Endodermal cell (in vitro differentiated cells): ENCODE measurements at regions not wholly inside any gene's neighbourhood (a gene's known extent, or its start where the extent isn't known, plus 50 kb on each side); places are given as distances from the start of the nearest gene placed in this dataset.

Source experiments
- DNase-seq: peaks from one replicate; pipeline ENCODE4 v3.0.0-alpha.2; 2017
- H3K27ac ChIP-seq: 2 replicates; pipeline ENCODE4 v1.5.1; 2013; ENCODE audit warnings: mild to moderate bottlenecking, low read depth, low read length, moderate library complexity
- H3K27me3 ChIP-seq: 2 replicates; pipeline ENCODE4 v1.6.1; 2013; ENCODE audit warnings: mild to moderate bottlenecking, low read length, moderate library complexity; ENCODE audit not compliant: insufficient read depth, control insufficient read depth, poor library complexity, severe bottlenecking
- H3K36me3 ChIP-seq: 2 replicates; pipeline ENCODE4 v1.7.0; 2013; ENCODE audit warnings: mild to moderate bottlenecking, low read length, moderate library complexity; ENCODE audit not compliant: control insufficient read depth, insufficient read depth
- H3K4me1 ChIP-seq: one replicate; pipeline ENCODE4 v1.7.0; 2013; ENCODE audit warnings: low read length; ENCODE audit not compliant: control insufficient read depth, insufficient read depth
- H3K4me3 ChIP-seq: 2 replicates; pipeline ENCODE4 v1.5.1; 2013; ENCODE audit warnings: mild to moderate bottlenecking, low read length, moderate library complexity
- H3K9ac ChIP-seq: 2 replicates; pipeline ENCODE4 v1.6.1; 2013; ENCODE audit warnings: mild to moderate bottlenecking, low read length, moderate library complexity; ENCODE audit not compliant: poor library complexity, severe bottlenecking; ENCODE audit errors: extremely low read depth
- H3K9me3 ChIP-seq: 2 replicates; pipeline ENCODE4 v1.6.1; 2013; ENCODE audit warnings: mild to moderate bottlenecking, low read length, moderate library complexity; ENCODE audit not compliant: control insufficient read depth
- H3K27ac Mint-ChIP-seq: 2 replicates; pipeline ENCODE4 v1.8.0; 2020; ENCODE audit warnings: mixed read lengths
- H3K27me3 Mint-ChIP-seq: 2 replicates; pipeline ENCODE4 v1.8.0; 2021; ENCODE audit warnings: mild to moderate bottlenecking, mixed read lengths; ENCODE audit not compliant: insufficient read depth
- H3K36me3 Mint-ChIP-seq: 2 replicates; pipeline ENCODE4 v1.8.0; 2020; ENCODE audit warnings: low read depth, mixed read lengths
- H3K4me1 Mint-ChIP-seq: 2 replicates; pipeline ENCODE4 v1.8.0; 2020; ENCODE audit warnings: mixed read lengths
- H3K4me3 Mint-ChIP-seq: 2 replicates; pipeline ENCODE4 v1.8.0; 2020; ENCODE audit warnings: mild to moderate bottlenecking, moderate library complexity, mixed read lengths
- H3K9me3 Mint-ChIP-seq: 2 replicates; pipeline ENCODE4 v1.8.0; 2020; ENCODE audit warnings: mild to moderate bottlenecking, mixed read lengths
- WGBS, 2 experiments: methylation state at CpG; one replicate each; pipeline versions ENCODE4 v1.1.5 to v1.1.7; 2013; ENCODE audit warnings: missing lambda C conversion rate in 2 of 2, mixed read lengths in 1 of 2; ENCODE audit not compliant: insufficient coverage in 1 of 2, insufficient read length in 1 of 2; 5-methylcytosine and 5-hydroxymethylcytosine counted together
- TF ChIP-seq, protein P1 (sequence below): fragments of 200-600 bp; sonication (generic); conservative IDR thresholded peaks from 2 replicates; pipeline ENCODE4 v1.5.0; 2021; ENCODE audit warnings: antibody characterized with exemption, mild to moderate bottlenecking

DNA sequence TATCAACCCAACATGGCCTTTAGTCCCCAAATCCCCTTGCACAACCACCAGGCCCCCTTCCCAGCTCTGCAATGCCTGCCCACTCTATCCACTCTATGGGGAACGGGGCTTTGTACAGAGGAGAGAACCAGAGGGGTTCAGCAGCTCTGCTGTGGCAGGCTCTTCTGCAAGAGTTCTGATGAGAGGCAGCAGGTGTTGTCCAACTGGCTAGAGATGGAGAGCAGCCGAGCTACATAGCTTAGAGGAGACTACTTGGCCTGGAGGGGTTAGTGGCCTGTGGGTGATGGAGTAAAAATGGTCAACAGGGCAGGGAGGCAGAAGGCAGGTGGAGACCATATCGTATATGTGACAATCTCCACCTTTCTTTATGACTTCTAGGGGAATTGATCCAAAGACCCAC lies 103.0 kb downstream of the QPCT start:
- DNase-seq = no peak
- Histone ChIP-seq H3K4me1 (peaks cover 4% of the 10 kb centered on the region), H3K4me3 (no peak overlapping the region), H3K27me3 (no peaks in the 10 kb centered on the region), H3K36me3 (no peaks in the 10 kb centered on the region), H3K9me3 (peaks cover under 1% of the 10 kb centered on the region), H3K27ac (no peak overlapping the region), H3K9ac (no peak overlapping the region)
- no peak overlapping the region for H3K27ac Mint-ChIP-seq
- H3K36me3 Mint-ChIP-seq = no peaks in the 10 kb centered on the region
- 91 to 100% methylated on average over 2 to 3 of the region's 3 CpGs for WGBS, 2 experiments
- H3K9me3 Mint-ChIP-seq = peaks cover under 1% of the 10 kb centered on the region
- peaks cover 23% of the 10 kb centered on the region for H3K4me1 Mint-ChIP-seq
- no peaks in the 10 kb centered on the region for H3K27me3 Mint-ChIP-seq
- TF ChIP-seq, protein P1, sequence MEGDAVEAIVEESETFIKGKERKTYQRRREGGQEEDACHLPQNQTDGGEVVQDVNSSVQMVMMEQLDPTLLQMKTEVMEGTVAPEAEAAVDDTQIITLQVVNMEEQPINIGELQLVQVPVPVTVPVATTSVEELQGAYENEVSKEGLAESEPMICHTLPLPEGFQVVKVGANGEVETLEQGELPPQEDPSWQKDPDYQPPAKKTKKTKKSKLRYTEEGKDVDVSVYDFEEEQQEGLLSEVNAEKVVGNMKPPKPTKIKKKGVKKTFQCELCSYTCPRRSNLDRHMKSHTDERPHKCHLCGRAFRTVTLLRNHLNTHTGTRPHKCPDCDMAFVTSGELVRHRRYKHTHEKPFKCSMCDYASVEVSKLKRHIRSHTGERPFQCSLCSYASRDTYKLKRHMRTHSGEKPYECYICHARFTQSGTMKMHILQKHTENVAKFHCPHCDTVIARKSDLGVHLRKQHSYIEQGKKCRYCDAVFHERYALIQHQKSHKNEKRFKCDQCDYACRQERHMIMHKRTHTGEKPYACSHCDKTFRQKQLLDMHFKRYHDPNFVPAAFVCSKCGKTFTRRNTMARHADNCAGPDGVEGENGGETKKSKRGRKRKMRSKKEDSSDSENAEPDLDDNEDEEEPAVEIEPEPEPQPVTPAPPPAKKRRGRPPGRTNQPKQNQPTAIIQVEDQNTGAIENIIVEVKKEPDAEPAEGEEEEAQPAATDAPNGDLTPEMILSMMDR = no peak
- no peak overlapping the region for H3K4me3 Mint-ChIP-seq

DNA sequence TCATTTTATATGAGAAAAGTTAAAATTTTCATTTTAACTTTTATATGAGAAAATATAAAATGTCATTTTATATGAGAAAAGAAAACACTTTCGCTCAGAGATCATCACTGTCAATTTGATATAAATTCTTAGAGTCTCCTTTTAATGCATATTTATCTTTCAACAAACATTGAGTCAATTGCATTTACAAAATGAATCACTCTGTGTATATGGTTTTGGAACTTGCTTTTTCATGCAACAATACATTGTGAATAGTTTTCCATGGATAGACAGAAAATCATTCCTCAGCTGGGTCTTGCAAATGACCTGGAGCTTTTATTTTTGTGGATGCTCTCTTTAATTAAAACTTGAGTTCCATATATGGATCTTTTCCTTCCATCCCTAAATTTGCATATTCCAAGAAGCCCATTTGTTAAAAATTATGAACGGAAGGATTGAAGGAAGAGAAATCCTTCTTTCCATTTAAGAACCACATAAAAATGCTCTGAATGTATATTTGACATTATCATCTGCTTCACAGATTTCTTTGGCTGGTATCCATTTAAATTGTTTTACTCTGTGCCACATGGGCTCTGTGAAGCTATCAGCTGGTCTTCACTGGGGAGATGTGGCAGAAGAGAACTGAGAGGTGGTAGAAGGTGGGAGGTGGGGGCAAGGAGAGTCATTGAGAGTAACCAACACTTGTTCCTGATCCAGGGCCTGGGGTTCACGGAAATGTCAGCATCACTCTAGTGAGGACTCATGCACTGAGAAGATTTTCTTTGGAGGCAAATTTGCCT lies 104.1 kb downstream of the QPCT start:
- Histone ChIP-seq H3K4me3 (no peak overlapping the region), H3K27ac (no peak overlapping the region), H3K9me3 (no peaks in the 10 kb centered on the region), H3K4me1 (no peaks in the 10 kb centered on the region), H3K9ac (no peak overlapping the region), H3K36me3 (no peaks in the 10 kb centered on the region), H3K27me3 (no peaks in the 10 kb centered on the region)
- no peak for DNase-seq
- WGBS, 2 experiments = 89 to 100% methylated on average over 1 to 2 of the region's 3 CpGs
- TF ChIP-seq, protein P1 = no peak
- Mint-ChIP-seq H3K36me3 (no peaks in the 10 kb centered on the region), H3K4me3 (no peak overlapping the region), H3K27ac (no peak overlapping the region), H3K4me1 (peaks cover 14% of the 10 kb centered on the region), H3K27me3 (no peaks in the 10 kb centered on the region), H3K9me3 (no peaks in the 10 kb centered on the region)

DNA sequence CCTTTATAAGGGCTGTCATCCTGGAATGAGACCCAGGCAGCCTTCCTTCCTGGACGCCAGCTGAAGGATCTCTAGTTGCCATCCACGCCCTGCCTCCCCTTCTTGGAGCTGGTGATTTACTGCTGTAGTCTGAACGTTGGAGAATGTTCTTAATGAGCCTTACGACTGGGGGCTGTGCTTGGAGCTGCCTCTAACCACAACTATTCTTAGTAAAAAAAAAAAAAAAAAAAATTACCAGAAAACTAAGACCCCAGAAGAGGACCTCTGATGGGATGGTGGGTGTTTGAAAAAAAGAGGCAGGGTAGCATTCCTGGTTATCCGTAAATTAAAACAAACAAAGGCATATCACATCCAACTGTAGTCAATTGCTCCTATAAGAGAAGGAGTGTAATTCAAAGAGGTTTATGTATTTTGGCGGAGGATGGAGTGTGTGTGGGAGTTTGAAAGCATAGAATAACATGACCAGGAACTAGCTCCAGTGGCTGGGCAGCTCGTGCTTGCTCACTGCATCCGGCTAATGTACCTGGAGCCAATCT lies 105.4 kb downstream of the QPCT start:
- no peak overlapping the region for H3K9ac ChIP-seq
- no peaks in the 10 kb centered on the region for H3K4me1 ChIP-seq
- no peak overlapping the region for H3K27ac Mint-ChIP-seq
- no peak for DNase-seq
- H3K36me3 Mint-ChIP-seq = no peaks in the 10 kb centered on the region
- no peak overlapping the region for H3K27ac ChIP-seq
- WGBS, 2 experiments = 88 to 93% methylated on average over 1 to 7 of the region's 8 CpGs
- H3K36me3 ChIP-seq = no peaks in the 10 kb centered on the region
- H3K9me3 Mint-ChIP-seq = no peaks in the 10 kb centered on the region
- peaks cover 11% of the 10 kb centered on the region for H3K4me1 Mint-ChIP-seq
- H3K4me3 ChIP-seq = no peak overlapping the region
- H3K9me3 ChIP-seq = no peaks in the 10 kb centered on the region
- no peaks in the 10 kb centered on the region for H3K27me3 Mint-ChIP-seq
- no peaks in the 10 kb centered on the region for H3K27me3 ChIP-seq
- no peak overlapping the region for H3K4me3 Mint-ChIP-seq
- TF ChIP-seq, protein P1 = no peak
